ENCODE measurements at regions not wholly inside any gene's neighbourhood (a gene's known extent, or its start where the extent isn't known, plus 50 kb on each side); places are given as distances from the start of the nearest gene placed in this dataset.

- no peaks in the 10 kb centered on the region for H3K27me3 ChIP-seq (replicated peaks in 1 of 2; ENCODE audit: control insufficient read depth in 2 of 2, insufficient read depth in 2 of 2, low read length in 1 of 2)
- BruUV-seq (replicated peaks), result no TSS peak
- ChIA-PET RAD21 (ENCODE audit: unreplicated experiment) (no interaction called here), CTCF (no interaction called here), SMC1A (ENCODE audit: uncharacterized antibody, unreplicated experiment) (no interaction called here), POLR2A (no interaction called here)
- no peaks in the 10 kb centered on the region for H4K20me1 ChIP-seq (ENCODE audit: control insufficient read depth, insufficient read depth)
- H3K9ac ChIP-seq (ENCODE audit: control insufficient read depth, insufficient read depth, low read length), result no peak overlapping the region
- no peak overlapping the region for H2AFZ ChIP-seq (ENCODE audit: control insufficient read depth, low read depth, low read length)
- no peak for ATAC-seq
- no peaks in the 10 kb centered on the region for H3K4me1 ChIP-seq (ENCODE audit: control insufficient read depth, insufficient read depth, low read length)
- intact Hi-C loops (cut with micrococcal nuclease; ENCODE audit: unreplicated experiment), result no loop called here
- H3K79me2 ChIP-seq (ENCODE audit: control insufficient read depth, insufficient read depth, low read length), result no peaks in the 10 kb centered on the region
- H3K4me3 ChIP-seq, result no peak overlapping the region
- no peak for FAIRE-seq
- in situ Hi-C loops (cut with MboI), result no loop called here
- H3K36me3 ChIP-seq (ENCODE audit: control insufficient read depth in 2 of 2, insufficient read depth in 2 of 2, low read length in 1 of 2), result no peaks in the 10 kb centered on the region
- H3K27ac ChIP-seq (ENCODE audit: control insufficient read depth, insufficient read depth), result no peak overlapping the region
- H3K4me2 ChIP-seq (ENCODE audit: control insufficient read depth, insufficient read depth), result no peak overlapping the region
- no peaks in the 10 kb centered on the region for H3K9me3 ChIP-seq (replicated peaks; ENCODE audit: control insufficient read depth, insufficient read depth, low read length)
- no peak for DNase-seq (ENCODE audit: low read depth, low spot score)
- TF ChIP-seq SMC3 (IDR thresholded peaks at IDR 0.05; ENCODE audit: borderline replicate concordance, low read length) (no peak), ZNF384 (IDR thresholded peaks at IDR 0.05; ENCODE audit: borderline replicate concordance, low read depth, low read length) (no peak), PAX5 (IDR thresholded peaks at IDR 0.05; ENCODE audit: borderline replicate concordance, low read depth, low read length) (no peak), NR2C2 (IDR thresholded peaks at IDR 0.05; ENCODE audit: borderline replicate concordance, control insufficient read depth, insufficient read length, low read depth) (no peak), SMARCA5 (IDR thresholded peaks at IDR 0.05) (no peak), KAT2A (conservative IDR thresholded peaks at IDR 0.05; ENCODE audit: control insufficient read depth, low read depth, low read length) (no peak), PML (IDR thresholded peaks at IDR 0.05; ENCODE audit: low read length) (no peak)
Observed at GRCh38 chr13:97648881-97649224, 214.9 kb downstream of the RAP2A start.

GRCh38 chr13:97653443-97654140 is 219.6 kb downstream of the RAP2A start:
- 37% methylated on average over 17 of the region's 17 CpGs for WGBS (ENCODE audit: insufficient coverage, insufficient replicate concordance, low lambda C conversion rate, missing lambda C conversion rate)
- POLR2A ChIA-PET, result no interaction called here
- no peak for TF ChIP-seq HCFC1 (IDR thresholded peaks at IDR 0.05; ENCODE audit: low read length)
- no peak for TF ChIP-seq PAX8 (IDR thresholded peaks at IDR 0.05)
- TF ChIP-seq SRF (IDR thresholded peaks at IDR 0.05; ENCODE audit: low read depth in 2 of 2, low read length in 2 of 2), result no peak
- no peak for TF ChIP-seq NRF1 (conservative IDR thresholded peaks at IDR 0.05; ENCODE audit: low read depth, low read length)
- no peak for TF ChIP-seq SKIL (IDR thresholded peaks at IDR 0.05; ENCODE audit: low read depth, poor library complexity, severe bottlenecking)
- no peak for TF ChIP-seq FOS (IDR thresholded peaks at IDR 0.05; ENCODE audit: borderline replicate concordance, extremely low read depth, insufficient read length)

More at GRCh38 chr13:97653443-97654140, 219.6 kb downstream of the RAP2A start:
- RAD21 ChIA-PET (ENCODE audit: unreplicated experiment), result no interaction called here
- SMC1A ChIA-PET (ENCODE audit: uncharacterized antibody, unreplicated experiment), result interaction anchor here (1.2 kb wide), 1 partner anchor 13 kb away, joined by 3 read pairs; no protein-coding TSS in a partner anchor
- Histone ChIP-seq H3K4me1 (ENCODE audit: control insufficient read depth, insufficient read depth, low read length) (no peaks in the 10 kb centered on the region), H4K20me1 (ENCODE audit: control insufficient read depth, insufficient read depth) (no peaks in the 10 kb centered on the region), H3K27ac (ENCODE audit: control insufficient read depth, insufficient read depth) (no peak overlapping the region), H3K4me3 (no peak overlapping the region), H3K9me3 (replicated peaks; ENCODE audit: control insufficient read depth, insufficient read depth, low read length) (no peaks in the 10 kb centered on the region), H3K4me2 (ENCODE audit: control insufficient read depth, insufficient read depth) (no peak overlapping the region), H3K9ac (ENCODE audit: control insufficient read depth, insufficient read depth, low read length) (no peak overlapping the region), H3K36me3 (ENCODE audit: control insufficient read depth in 2 of 2, insufficient read depth in 2 of 2, low read length in 1 of 2) (no peaks in the 10 kb centered on the region), H3K79me2 (ENCODE audit: control insufficient read depth, insufficient read depth, low read length) (no peaks in the 10 kb centered on the region), H2AFZ (ENCODE audit: control insufficient read depth, low read depth, low read length) (no peak overlapping the region), H3K27me3 (replicated peaks in 1 of 2; ENCODE audit: control insufficient read depth in 2 of 2, insufficient read depth in 2 of 2, low read length in 1 of 2) (no peaks in the 10 kb centered on the region)
- BruUV-seq (replicated peaks), result no TSS peak
- ATAC-seq, result no peak
- in situ Hi-C loops (cut with MboI) (no loop called here), intact Hi-C loops (cut with micrococcal nuclease; ENCODE audit: unreplicated experiment) (no loop called here)
- no peak for FAIRE-seq
- CTCF ChIA-PET, result interaction anchor here (0.7 kb wide), 1 partner anchor 146 kb away, joined by 3 read pairs; no protein-coding TSS in a partner anchor
- no peak for DNase-seq (ENCODE audit: low read depth, low spot score)

All from GM12878 (cell line).